Left cardiac atrium (tissue), 4 donors: ENCODE measurements at regions not wholly inside any gene's neighbourhood (a gene's known extent, or its start where the extent isn't known, plus 50 kb on each side); places are given as distances from the start of the nearest gene placed in this dataset.

Source experiments
- ATAC-seq, 2 donors: fragments of 200-7000 bp; cut with Tn5 transposase; one replicate each; pipeline ENCODE4 v1.9.1; 2020; ENCODE audit warnings: mild to moderate bottlenecking in 2 of 2, moderate library complexity in 2 of 2
- DNase-seq: peaks from one replicate; pipeline ENCODE4 v3.0.0-alpha.2; 2020
- intact Hi-C, 2 donors: fragments of 100-400 bp; cut with DNase I; formaldehyde crosslinking; loops; one replicate each; pipeline versions ENCODE4 v1.14.1 to v1.15.1; 2022 to 2023
- donor health status: DM: no; HTN: yes; CAD: no.
- donor health status: DM: no; HTN: yes; CAD: no; lungs with severe emphysema.
- donor health status: DM: yes; HTN: yes; CAD: no.
- donor health status: Dilated cardiomyopathy.

DNA sequence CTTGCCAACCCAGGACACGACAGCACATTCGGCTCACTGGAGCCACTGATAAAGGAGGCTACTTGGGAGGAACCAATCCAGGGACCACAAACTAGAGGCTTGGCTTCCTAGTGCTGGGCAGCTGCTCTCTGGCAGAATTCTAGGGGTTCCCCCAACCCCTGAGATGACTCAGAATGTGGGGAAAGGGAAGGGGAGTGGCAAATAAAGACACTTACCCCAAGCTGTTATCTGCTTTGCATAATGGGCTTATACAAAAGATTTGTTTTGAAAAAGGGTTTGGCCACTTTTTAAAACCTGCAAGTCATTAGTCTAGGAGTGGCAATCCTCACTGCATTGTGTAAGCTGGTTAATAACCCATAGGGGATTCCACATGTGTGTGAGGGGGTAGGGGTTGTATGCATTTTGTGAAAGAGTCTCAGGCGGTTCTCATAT lies 64.1 kb upstream of the LMO1 start:
- DNase-seq: no peak
- intact Hi-C loops: loop anchor here in 1 of 2 donors (10.0 kb wide), 1 partner anchor 103 kb away; no protein-coding TSS in a partner anchor
- ATAC-seq: no peak

- intact Hi-C loops: loop anchor here in 1 of 2 donors (10.0 kb wide), 1 partner anchor 102 kb away; no protein-coding TSS in a partner anchor
- ATAC-seq (no peak), DNase-seq (no peak)
Observed at GRCh38 chr11:8326337-8326736, 62.7 kb upstream of the LMO1 start.

- DNase-seq (no peak), ATAC-seq (peak in 1 of 2 donors; percentile 46)
- intact Hi-C loops: loop anchor here in 1 of 2 donors (10.0 kb wide), 1 partner anchor 101 kb away; no protein-coding TSS in a partner anchor
Observed at GRCh38 chr11:8325591-8326304, 62.1 kb upstream of the LMO1 start.

- DNase-seq (no peak), ATAC-seq (no peak)
- intact Hi-C loops: loop anchor here in 1 of 2 donors (10.0 kb wide), 1 partner anchor 99 kb away; no protein-coding TSS in a partner anchor
Observed at GRCh38 chr11:8323161-8323935, 59.7 kb upstream of the LMO1 start.

- DNase-seq (no peak), ATAC-seq (no peak)
- intact Hi-C loops: loop anchor here in 1 of 2 donors (10.0 kb wide), 1 partner anchor 97 kb away; no protein-coding TSS in a partner anchor
Observed at GRCh38 chr11:8321876-8322275, 58.2 kb upstream of the LMO1 start.

- intact Hi-C loops: loop anchor here in 1 of 2 donors (10.0 kb wide), 1 partner anchor 95 kb away; no protein-coding TSS in a partner anchor
- DNase-seq: no peak
- ATAC-seq: no peak
Observed at GRCh38 chr11:8320076-8320475, 56.4 kb upstream of the LMO1 start.

- intact Hi-C loops: loop anchor here in 1 of 2 donors (10.0 kb wide), 1 partner anchor 94 kb away; no protein-coding TSS in a partner anchor
- ATAC-seq: no peak
- no peak for DNase-seq
Observed at GRCh38 chr11:8318536-8318935, 54.9 kb upstream of the LMO1 start.

GRCh38 chr11:8317159-8317558 lies 53.5 kb upstream of the LMO1 start:
- ATAC-seq: peak in 1 of 2 donors; percentile 18
- intact Hi-C loops: loop anchor here in 1 of 2 donors (10.0 kb wide), 1 partner anchor 92 kb away; no protein-coding TSS in a partner anchor
- DNase-seq: no peak

DNA sequence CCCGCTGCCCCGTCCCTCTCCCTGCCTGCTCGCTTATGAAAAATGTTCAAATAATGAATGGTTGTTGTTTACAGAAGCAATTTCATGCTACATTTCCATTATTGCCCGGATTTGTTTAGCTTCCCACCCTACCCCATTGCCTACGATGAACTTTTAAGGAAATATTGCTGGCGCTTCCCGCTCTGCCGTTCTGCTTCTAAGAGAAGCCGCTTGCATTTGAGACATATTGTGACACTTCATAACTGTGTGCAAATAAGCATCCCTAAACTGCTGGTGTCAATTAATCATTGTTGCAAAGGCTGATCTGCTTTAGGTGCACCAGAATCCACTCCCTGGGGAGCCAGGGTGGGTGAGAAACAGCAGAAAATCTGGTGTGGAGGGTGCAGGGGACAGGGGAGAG lies 52.3 kb upstream of the LMO1 start:
- intact Hi-C loops: loop anchor here in 1 of 2 donors (10.0 kb wide), 1 partner anchor 91 kb away; no protein-coding TSS in a partner anchor
- DNase-seq (no peak), ATAC-seq (no peak)

- ATAC-seq (no peak), DNase-seq (no peak)
- intact Hi-C loops: loop anchor here in 1 of 2 donors (10.0 kb wide), 1 partner anchor 91 kb away; no protein-coding TSS in a partner anchor
Observed at GRCh38 chr11:8315463-8315862, 51.8 kb upstream of the LMO1 start.

- intact Hi-C loops: loop anchor here in 1 of 2 donors (10.0 kb wide), 1 partner anchor 90 kb away; no protein-coding TSS in a partner anchor
- DNase-seq: no peak
Observed at GRCh38 chr11:8314916-8315315, 51.2 kb upstream of the LMO1 start.

DNA sequence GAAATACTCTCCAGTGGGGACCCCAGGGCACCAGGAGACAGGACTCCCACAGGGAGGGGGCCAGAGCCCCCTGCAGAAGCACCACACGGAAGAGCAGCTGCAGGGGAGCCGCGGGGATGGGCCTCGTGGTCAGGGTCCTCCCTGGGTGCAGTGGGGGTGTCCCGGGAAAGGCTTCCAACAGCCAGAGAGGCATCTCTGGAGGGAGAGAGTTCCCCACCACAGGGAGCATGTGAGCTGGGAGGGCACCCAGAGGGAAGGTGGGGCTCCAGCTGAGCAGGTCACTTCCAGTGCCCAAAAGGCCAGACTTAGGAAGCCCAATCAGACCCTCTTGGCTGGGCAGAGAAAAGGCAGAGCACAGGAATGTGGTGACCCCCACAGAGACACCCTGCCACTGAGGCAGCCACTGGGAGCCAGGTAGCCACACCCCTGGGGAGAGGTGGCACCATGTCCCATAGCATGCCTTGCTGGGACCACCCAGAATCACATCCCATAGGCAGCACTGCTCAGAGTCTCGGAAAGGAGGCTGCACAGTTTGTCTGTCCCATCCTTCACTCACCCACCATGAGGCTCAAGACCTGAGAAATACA lies 49.9 kb upstream of the LMO1 start:
- intact Hi-C loops: loop anchor here in 1 of 2 donors (10.0 kb wide), 1 partner anchor 89 kb away; no protein-coding TSS in a partner anchor
- DNase-seq (no peak), ATAC-seq (no peak)

More at GRCh38 chr11:8314916-8315315, 51.2 kb upstream of the LMO1 start:
- no peak for ATAC-seq
